ENCODE measurements at regions not wholly inside any gene's neighbourhood (a gene's known extent, or its start where the extent isn't known, plus 50 kb on each side); places are given as distances from the start of the nearest gene placed in this dataset.

GRCh38 chr6:148001844-148002642, 340.6 kb upstream of the SASH1 start:
- no peak for TF ChIP-seq EZH2phosphoT487 (IDR thresholded peaks at IDR 0.05; ENCODE audit: borderline replicate concordance, low read length)
- TF ChIP-seq CTCF (conservative IDR thresholded peaks at IDR 0.05; ENCODE audit: low read depth, low read length) = no peak

Data from PC-3 (cell line).